HepG2 (cell line): ENCODE measurements at regions not wholly inside any gene's neighbourhood (a gene's known extent, or its start where the extent isn't known, plus 50 kb on each side); places are given as distances from the start of the nearest gene placed in this dataset.

Source experiments
- ATAC-seq: fragments of 200-7000 bp; cut with Tn5 transposase; 3 replicates; pipeline ENCODE4 v1.9.1; 2020; ENCODE audit warnings: mild to moderate bottlenecking, moderate library complexity
- BruUV-seq: library from RNA; stranded (reverse); fragments of 400-500 nt; replicated peaks from 2 replicates; lab custom pipeline; 2021; lab: Mats Ljungman, UMichigan
- CTCF ChIA-PET: fragments of 300-600 bp; formaldehyde crosslinking; extraction: SDS; loops from one replicate; lab custom pipeline; 2021; ENCODE audit warnings: low total read pairs, inconsistent platforms, low intra/inter-chr PET ratio; lab: Yijun Ruan, JAX
- POLR2A ChIA-PET: fragments of 350-600 bp; sonication (Branson Sonifier 250); formaldehyde crosslinking; loops from one replicate; lab custom pipeline; 2020; ENCODE audit warnings: antibody characterized with exemption, inconsistent platforms; lab: Yijun Ruan, JAX
- DNase-seq: peaks from one replicate; pipeline ENCODE4 v3.0.0-alpha.2; 2015; ENCODE audit warnings: low spot score
- FAIRE-seq: peaks from 3 replicates; lab custom pipeline; 2011; peaks lifted over from hg19 to GRCh38; lab: Jason Lieb, UNC
- H2AFZ ChIP-seq: one replicate; pipeline ENCODE4 v1.6.1; 2011; ENCODE audit warnings: low read length, inconsistent platforms
- H3K27ac ChIP-seq: fragments of 300-600 bp; 3 replicates; pipeline ENCODE4 v1.8.0; 2011; ENCODE audit warnings: mixed run types, mild to moderate bottlenecking, mixed read lengths, low read length, inconsistent platforms; ENCODE audit not compliant: insufficient read depth; ENCODE audit errors: extremely low read length
- H3K27me3 ChIP-seq, 2 experiments: fragments of 200-600 bp in 1 of 2; 2 replicates in 1 of 2; 3 replicates in 1 of 2; pipeline versions ENCODE4 v1.6.0 to v1.8.0; 2011; ENCODE audit warnings: low read length in 2 of 2, mild to moderate bottlenecking in 2 of 2, moderate library complexity in 2 of 2, inconsistent platforms in 1 of 2; ENCODE audit not compliant: insufficient read depth in 2 of 2, control insufficient read depth in 1 of 2
- H3K36me3 ChIP-seq, 2 experiments: fragments of 200-600 bp in 1 of 2; replicated peaks in 1 of 2; 2 replicates in 1 of 2; 3 replicates in 1 of 2; pipeline versions ENCODE4 v1.5.1 to v1.8.0; 2011; ENCODE audit warnings: low read length in 2 of 2, inconsistent platforms in 1 of 2; ENCODE audit not compliant: insufficient read depth in 2 of 2, control insufficient read depth in 1 of 2
- H3K4me1 ChIP-seq: 2 replicates; pipeline ENCODE4 v1.5.1; 2012; ENCODE audit warnings: low read length, inconsistent platforms; ENCODE audit not compliant: insufficient read depth
- H3K4me2 ChIP-seq: 2 replicates; pipeline ENCODE4 v1.6.0; 2011; ENCODE audit warnings: low read depth, low read length, inconsistent platforms
- H3K4me3 ChIP-seq, 3 experiments: fragments of 200-600 bp in 1 of 3; sonication (generic), shearing (Covaris generic) in 1 of 3; replicated peaks in 1 of 3; 2 replicates each; pipeline ENCODE4 v1.5.1; 2011 to 2016; ENCODE audit warnings: low read length in 3 of 3, inconsistent platforms in 2 of 3, low read depth in 2 of 3, mild to moderate bottlenecking in 2 of 3, control low read depth in 1 of 3, mixed read lengths in 1 of 3; ENCODE audit not compliant: insufficient read depth in 1 of 3
- H3K79me2 ChIP-seq: one replicate; pipeline ENCODE4 v1.6.1; 2011; ENCODE audit warnings: low read length, inconsistent platforms; ENCODE audit not compliant: insufficient read depth
- H3K9ac ChIP-seq: 2 replicates; pipeline ENCODE4 v1.6.0; 2011; ENCODE audit warnings: mild to moderate bottlenecking, low read depth, low read length, inconsistent platforms; ENCODE audit not compliant: insufficient read depth
- H3K9me3 ChIP-seq: 2 replicates; pipeline ENCODE4 v1.5.1; 2012; ENCODE audit warnings: mild to moderate bottlenecking, low read length
- H4K20me1 ChIP-seq: 2 replicates; pipeline ENCODE4 v1.6.0; 2011; ENCODE audit warnings: inconsistent platforms, mild to moderate bottlenecking, low read length, moderate library complexity; ENCODE audit not compliant: insufficient read depth
- ADNP ChIP-seq: sonication (generic); formaldehyde crosslinking; IDR thresholded peaks from 2 replicates; pipeline ENCODE4 v1.4.0; 2020; ENCODE audit warnings: missing genetic modification reagents
- ARID4A ChIP-seq: sonication (generic); formaldehyde crosslinking; IDR thresholded peaks from 2 replicates; pipeline ENCODE4 v1.5.0; 2020; ENCODE audit warnings: mild to moderate bottlenecking, missing genetic modification reagents, borderline replicate concordance
- CCAR2 ChIP-seq: fragments of 200-400 bp; formaldehyde crosslinking; optimal IDR thresholded peaks from 2 replicates; pipeline ENCODE3; 2018; ENCODE audit warnings: low read depth, mild to moderate bottlenecking, low read length, moderate library complexity
- MLLT10 ChIP-seq: sonication (generic); formaldehyde crosslinking; IDR thresholded peaks from 2 replicates; pipeline ENCODE4 v1.4.0; 2020; ENCODE audit warnings: missing genetic modification reagents
- PTBP1 ChIP-seq: fragments of 200-400 bp; formaldehyde crosslinking; IDR thresholded peaks from 2 replicates; pipeline ENCODE4 v1.6.1; 2018; ENCODE audit warnings: low read length, low read depth; ENCODE audit not compliant: poor library complexity, severe bottlenecking
- RAD51 ChIP-seq: fragments of 450-650 bp; IDR thresholded peaks from 2 replicates; pipeline ENCODE4 v1.6.1; 2016; ENCODE audit warnings: borderline replicate concordance
- SMARCE1 ChIP-seq: fragments of 450-650 bp; IDR thresholded peaks from 2 replicates; pipeline ENCODE4 v1.6.1; 2017; ENCODE audit warnings: borderline replicate concordance
- SRSF9 ChIP-seq: fragments of 200-400 bp; formaldehyde crosslinking; IDR thresholded peaks from 2 replicates; pipeline ENCODE4 v1.6.1; 2018; ENCODE audit warnings: borderline replicate concordance, mild to moderate bottlenecking, low read depth, low read length; ENCODE audit not compliant: insufficient read depth, poor library complexity, severe bottlenecking
- THYN1 ChIP-seq: sonication (generic); formaldehyde crosslinking; IDR thresholded peaks from 2 replicates; pipeline ENCODE4 v1.8.1; 2023; ENCODE audit warnings: low read depth, mild to moderate bottlenecking, moderate library complexity, missing genetic modification reagents, borderline replicate concordance
- ZNF260 ChIP-seq: sonication (generic); formaldehyde crosslinking; IDR thresholded peaks from 2 replicates; pipeline ENCODE4 v1.4.0; 2020; ENCODE audit warnings: missing genetic modification reagents, low read depth, mild to moderate bottlenecking, borderline replicate concordance
- ZNF747 ChIP-seq: sonication (generic); formaldehyde crosslinking; IDR thresholded peaks from 2 replicates; pipeline ENCODE4 v1.8.1; 2023; ENCODE audit warnings: missing genetic modification reagents, mild to moderate bottlenecking, borderline replicate concordance
- WGBS: methylation state at CpG from one replicate; pipeline ENCODE4 v1.1.6; 2017; ENCODE audit warnings: low lambda C conversion rate; 5-methylcytosine and 5-hydroxymethylcytosine counted together
- in situ Hi-C: cut with HindIII; loops from 2 replicates; pipeline ENCODE4 v1.10.0; 2017; ENCODE audit warnings: low pct_unique_long_range_greater_than_20kb; ENCODE audit not compliant: extremely low pct_ligation_motif_present
- intact Hi-C: fragments of 100-400 bp; cut with micrococcal nuclease; formaldehyde crosslinking; loops from one replicate; pipeline ENCODE4 v1.10.0; 2022; ENCODE audit not compliant: unreplicated experiment
- TF ChIP-seq, protein P1 (sequence below): sonication (generic); formaldehyde crosslinking; IDR thresholded peaks from 2 replicates; pipeline ENCODE4 v1.5.1; 2020; ENCODE audit warnings: missing genetic modification reagents, mild to moderate bottlenecking, borderline replicate concordance
- TF ChIP-seq, protein P2 (sequence below): sonication (generic); formaldehyde crosslinking; IDR thresholded peaks from 2 replicates; pipeline ENCODE4 v1.4.0; 2020; ENCODE audit warnings: mild to moderate bottlenecking, missing genetic modification reagents
- TF ChIP-seq, protein P3 (sequence below): sonication (generic); formaldehyde crosslinking; IDR thresholded peaks from 2 replicates; pipeline ENCODE4 v1.5.0; 2020; ENCODE audit warnings: missing genetic modification reagents

DNA sequence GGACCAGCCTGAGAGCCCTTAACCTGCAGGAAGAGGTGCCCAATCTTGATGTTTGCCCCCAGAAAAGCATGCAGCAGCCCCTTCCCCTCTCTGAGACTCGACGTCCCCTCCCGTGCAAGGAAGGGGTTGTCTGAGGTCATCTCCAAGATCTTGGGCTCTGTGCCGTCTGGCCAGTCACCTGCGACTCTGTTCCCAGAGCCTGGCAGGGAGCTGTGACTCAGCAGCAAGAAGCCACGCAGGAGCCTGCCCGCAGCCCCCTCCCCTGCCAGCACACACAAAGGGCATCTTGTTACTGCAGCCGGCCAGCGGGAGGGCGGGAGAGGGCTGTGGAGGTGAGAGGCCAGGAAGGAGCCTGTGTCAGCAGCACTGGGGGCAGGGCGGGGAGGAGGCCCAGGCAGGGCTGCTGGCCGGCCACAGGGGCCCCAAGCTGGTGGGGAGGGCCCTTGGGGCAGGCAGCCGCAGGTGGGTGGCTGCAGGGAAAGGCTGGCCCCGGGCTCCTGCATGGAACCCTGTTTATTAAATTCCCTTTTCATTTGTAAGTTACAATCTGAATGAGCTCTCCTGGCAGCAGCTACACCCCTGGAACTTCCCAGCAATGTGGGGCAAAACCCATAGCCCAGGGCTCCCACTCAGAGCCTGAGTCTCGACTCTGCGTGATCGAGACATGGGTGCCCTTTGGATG is 103.7 kb upstream of the ZMIZ1 start:
- H3K36me3 ChIP-seq: no peaks in the 10 kb centered on the region
- H3K4me1 ChIP-seq: peaks cover 75% of the 10 kb centered on the region
- WGBS: 14% methylated on average over 16 of the region's 17 CpGs
- no peaks in the 10 kb centered on the region for H3K27me3 ChIP-seq
- DNase-seq: peak; percentile 94
- H3K9ac ChIP-seq: peak overlapping the region; percentile 69
- no peaks in the 10 kb centered on the region for H3K9me3 ChIP-seq
- intact Hi-C loops: loop anchor here (1.0 kb wide), 1 partner anchor 8 kb away; no protein-coding TSS in a partner anchor
- ChIA-PET POLR2A (interaction anchor here (0.6 to 6.8 kb wide), 11 partner anchors 9 to 220 kb away, joined by 3 to 122 read pairs (median 4); no protein-coding TSS in a partner anchor), CTCF (no interaction called here)
- no peaks in the 10 kb centered on the region for H4K20me1 ChIP-seq
- BruUV-seq: no TSS peak
- H3K4me2 ChIP-seq: peak overlapping the region; percentile 64
- in situ Hi-C loops: no loop called here
- peak; percentile 94 for ATAC-seq
- H2AFZ ChIP-seq: no peak overlapping the region
- H3K27ac ChIP-seq: peak overlapping the region; percentile 92
- H3K4me3 ChIP-seq: peak overlapping the region in 1 of 3 experiments; percentile 47; a peak in 2 of 6 replicates
- FAIRE-seq: peak; percentile 77
- H3K79me2 ChIP-seq: no peaks in the 10 kb centered on the region
- TF ChIP-seq ADNP (CRISPR knock-in tag) (0 out of 2 replicates have a peak, but pooled peaks have one; percentile 23), MLLT10 (CRISPR knock-in tag) (no peak), SRSF9 (no peak), THYN1 (CRISPR knock-in tag) (no peak), ZNF747 (CRISPR knock-in tag) (peak; percentile 64; the same call in 1 of the 2 replicates), CCAR2 (no peak), RAD51 (no peak), SMARCE1 (no peak), ZNF260 (CRISPR knock-in tag) (no peak), ARID4A (CRISPR knock-in tag) (peak; percentile 72; the same call in 1 of the 2 replicates), PTBP1 (peak; percentile 91)
- TF ChIP-seq, protein P1, sequence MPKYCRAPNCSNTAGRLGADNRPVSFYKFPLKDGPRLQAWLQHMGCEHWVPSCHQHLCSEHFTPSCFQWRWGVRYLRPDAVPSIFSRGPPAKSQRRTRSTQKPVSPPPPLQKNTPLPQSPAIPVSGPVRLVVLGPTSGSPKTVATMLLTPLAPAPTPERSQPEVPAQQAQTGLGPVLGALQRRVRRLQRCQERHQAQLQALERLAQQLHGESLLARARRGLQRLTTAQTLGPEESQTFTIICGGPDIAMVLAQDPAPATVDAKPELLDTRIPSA: no peak
- TF ChIP-seq, protein P2, sequence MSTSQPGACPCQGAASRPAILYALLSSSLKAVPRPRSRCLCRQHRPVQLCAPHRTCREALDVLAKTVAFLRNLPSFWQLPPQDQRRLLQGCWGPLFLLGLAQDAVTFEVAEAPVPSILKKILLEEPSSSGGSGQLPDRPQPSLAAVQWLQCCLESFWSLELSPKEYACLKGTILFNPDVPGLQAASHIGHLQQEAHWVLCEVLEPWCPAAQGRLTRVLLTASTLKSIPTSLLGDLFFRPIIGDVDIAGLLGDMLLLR (CRISPR knock-in tag): no peak
- TF ChIP-seq, protein P3, sequence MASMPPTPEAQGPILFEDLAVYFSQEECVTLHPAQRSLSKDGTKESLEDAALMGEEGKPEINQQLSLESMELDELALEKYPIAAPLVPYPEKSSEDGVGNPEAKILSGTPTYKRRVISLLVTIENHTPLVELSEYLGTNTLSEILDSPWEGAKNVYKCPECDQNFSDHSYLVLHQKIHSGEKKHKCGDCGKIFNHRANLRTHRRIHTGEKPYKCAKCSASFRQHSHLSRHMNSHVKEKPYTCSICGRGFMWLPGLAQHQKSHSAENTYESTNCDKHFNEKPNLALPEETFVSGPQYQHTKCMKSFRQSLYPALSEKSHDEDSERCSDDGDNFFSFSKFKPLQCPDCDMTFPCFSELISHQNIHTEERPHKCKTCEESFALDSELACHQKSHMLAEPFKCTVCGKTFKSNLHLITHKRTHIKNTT (CRISPR knock-in tag): no peak
